ENCODE measurements at regions not wholly inside any gene's neighbourhood (a gene's known extent, or its start where the extent isn't known, plus 50 kb on each side); places are given as distances from the start of the nearest gene placed in this dataset.

GRCh38 chr16:35642322-35642835, 2183.0 kb downstream of the TP53TG3F start:
- no peak for DNase-seq (ENCODE audit: low read depth)

- no peak for DNase-seq (ENCODE audit: low read depth)
These were observed 2192.4 kb downstream of the TP53TG3F start for GRCh38 chr16:35651841-35652240.

GRCh38 chr16:35664091-35664693, 2204.8 kb downstream of the TP53TG3F start:
- DNase-seq (ENCODE audit: low read depth), result no peak

GRCh38 chr16:35685085-35685484, 2225.7 kb downstream of the TP53TG3F start:
- no peak for DNase-seq (ENCODE audit: low read depth)

- DNase-seq (ENCODE audit: low read depth), result no peak
These were observed 2227.2 kb downstream of the TP53TG3F start for GRCh38 chr16:35686595-35686994.

GRCh38 chr16:35687071-35687470, 2227.7 kb downstream of the TP53TG3F start:
- no peak for DNase-seq (ENCODE audit: low read depth)

- DNase-seq (ENCODE audit: low read depth), result no peak
These were observed 2228.4 kb downstream of the TP53TG3F start for GRCh38 chr16:35687781-35688180.

GRCh38 chr16:35689764-35690163, 2230.4 kb downstream of the TP53TG3F start:
- DNase-seq (ENCODE audit: low read depth), result no peak

GRCh38 chr16:35690413-35690812, 2231.0 kb downstream of the TP53TG3F start:
- no peak for DNase-seq (ENCODE audit: low read depth)

- DNase-seq (ENCODE audit: low read depth), result no peak
These were observed 2231.6 kb downstream of the TP53TG3F start for GRCh38 chr16:35691057-35691456.

GRCh38 chr16:35692824-35693223, 2233.4 kb downstream of the TP53TG3F start:
- no peak for DNase-seq (ENCODE audit: low read depth)

- no peak for DNase-seq (ENCODE audit: low read depth)
These were observed 2247.5 kb downstream of the TP53TG3F start for GRCh38 chr16:35706901-35707300.

GRCh38 chr16:35711435-35711834, 2252.0 kb downstream of the TP53TG3F start:
- no peak for DNase-seq (ENCODE audit: low read depth)

GRCh38 chr16:35711958-35712357, 2252.5 kb downstream of the TP53TG3F start:
- no peak for DNase-seq (ENCODE audit: low read depth)

GRCh38 chr16:35713762-35714650, 2254.6 kb downstream of the TP53TG3F start:
- DNase-seq (ENCODE audit: low read depth), result no peak

- DNase-seq (ENCODE audit: low read depth), result no peak
These were observed 2255.3 kb downstream of the TP53TG3F start for GRCh38 chr16:35714665-35715064.

- no peak for DNase-seq (ENCODE audit: low read depth)
These were observed 2265.1 kb downstream of the TP53TG3F start for GRCh38 chr16:35724551-35724950.

GRCh38 chr16:35725949-35726348, 2266.5 kb downstream of the TP53TG3F start:
- no peak for DNase-seq (ENCODE audit: low read depth)

GRCh38 chr16:35730251-35730650, 2270.8 kb downstream of the TP53TG3F start:
- DNase-seq (ENCODE audit: low read depth), result no peak

- DNase-seq (ENCODE audit: low read depth), result no peak
These were observed 2272.1 kb downstream of the TP53TG3F start for GRCh38 chr16:35731341-35732040.

- DNase-seq (ENCODE audit: low read depth), result no peak
These were observed 2272.8 kb downstream of the TP53TG3F start for GRCh38 chr16:35732046-35732810.
